H1 (cell line): ENCODE measurements at regions not wholly inside any gene's neighbourhood (a gene's known extent, or its start where the extent isn't known, plus 50 kb on each side); places are given as distances from the start of the nearest gene placed in this dataset.

Experiments
- CTCF ChIA-PET: fragments of 300-600 bp; sonication (Branson Sonifier 250); formaldehyde crosslinking; loops from one replicate; lab custom pipeline; 2021; ENCODE audit not compliant: partially characterized antibody; lab: Charles Lee
- POLR2A ChIA-PET: fragments of 300-600 bp; sonication (Branson Sonifier 250); formaldehyde crosslinking; loops from one replicate; lab custom pipeline; 2021; ENCODE audit warnings: inconsistent platforms; ENCODE audit not compliant: partially characterized antibody; lab: Charles Lee
- DNase-seq, 2 experiments: peaks; one replicate each; pipeline versions ENCODE4 v3.0.0 to v3.0.0-alpha.2; 2010 to 2022; ENCODE audit warnings: low spot score in 2 of 2, low read depth in 1 of 2, mixed read lengths in 1 of 2
- FAIRE-seq: peaks from 2 replicates; lab custom pipeline; 2011; peaks lifted over from hg19 to GRCh38; lab: Jason Lieb, UNC
- H2AFZ ChIP-seq: 2 replicates; pipeline ENCODE4 v1.8.1; 2012; ENCODE audit warnings: low read length, inconsistent platforms
- H2AK5ac ChIP-seq: 2 replicates; pipeline ENCODE4 v1.6.1; 2013; ENCODE audit warnings: low read depth, low read length
- H2BK120ac ChIP-seq: replicated peaks from 2 replicates; pipeline ENCODE3; 2013; ENCODE audit warnings: low read depth, low read length, inconsistent platforms
- H2BK12ac ChIP-seq: 2 replicates; pipeline ENCODE4 v1.6.1; 2013; ENCODE audit warnings: low read depth, low read length
- H2BK15ac ChIP-seq: 2 replicates; pipeline ENCODE4 v1.6.1; 2013; ENCODE audit warnings: low read length
- H2BK20ac ChIP-seq: 2 replicates; pipeline ENCODE4 v1.6.1; 2013; ENCODE audit warnings: low read length
- H2BK5ac ChIP-seq: 2 replicates; pipeline ENCODE4 v1.6.1; 2013; ENCODE audit warnings: low read depth, low read length
- H3K14ac ChIP-seq: 2 replicates; pipeline ENCODE4 v1.6.1; 2013; ENCODE audit warnings: inconsistent platforms; ENCODE audit not compliant: insufficient read length
- H3K18ac ChIP-seq: 2 replicates; pipeline ENCODE4 v1.6.1; 2013; ENCODE audit warnings: low read length; ENCODE audit errors: extremely low read depth
- H3K23ac ChIP-seq: 2 replicates; pipeline ENCODE4 v1.6.1; 2013; ENCODE audit warnings: inconsistent platforms; ENCODE audit not compliant: insufficient read length
- H3K23me2 ChIP-seq: 2 replicates; pipeline ENCODE4 v1.6.1; 2013; ENCODE audit warnings: low read depth, low read length
- H3K27ac ChIP-seq: 2 replicates; pipeline ENCODE4 v1.6.1; 2011; ENCODE audit warnings: low read depth, low read length, inconsistent platforms
- H3K27me3 ChIP-seq, 4 experiments: replicated peaks in 1 of 4; 1 replicate in 1 of 4; 2 replicates in 3 of 4; pipeline versions ENCODE4 v1.6.1 to v1.8.1; 2011 to 2013; ENCODE audit warnings: low read length in 3 of 4, mild to moderate bottlenecking in 3 of 4, inconsistent platforms in 2 of 4, mixed read lengths in 2 of 4, moderate library complexity in 1 of 4; ENCODE audit not compliant: control insufficient read depth in 3 of 4, insufficient read depth in 3 of 4; ENCODE audit errors: extremely low read depth in 1 of 4
- H3K36me3 ChIP-seq, 4 experiments: 2 replicates each; pipeline versions ENCODE4 v1.6.1 to v1.8.1; 2011 to 2013; ENCODE audit warnings: mild to moderate bottlenecking in 4 of 4, low read length in 3 of 4, moderate library complexity in 2 of 4, control low read depth in 1 of 4, inconsistent platforms in 1 of 4; ENCODE audit not compliant: insufficient read depth in 4 of 4, control insufficient read depth in 2 of 4
- H3K4ac ChIP-seq: replicated peaks from 2 replicates; pipeline ENCODE3; 2013; ENCODE audit warnings: low read length, low read depth, mixed read lengths, inconsistent platforms; ENCODE audit not compliant: insufficient read length
- H3K4me1 ChIP-seq, 4 experiments: replicated peaks in 1 of 4; 1 replicate in 1 of 4; 2 replicates in 3 of 4; pipeline versions ENCODE4 v1.6.1 to v1.8.1; 2011 to 2013; ENCODE audit warnings: low read length in 3 of 4, inconsistent platforms in 2 of 4, mixed read lengths in 1 of 4; ENCODE audit not compliant: insufficient read depth in 4 of 4, control insufficient read depth in 3 of 4
- H3K4me2 ChIP-seq, 2 experiments: 2 replicates each; pipeline versions ENCODE4 v1.6.1 to v1.8.1; 2011 to 2013; ENCODE audit warnings: low read depth in 2 of 2, low read length in 2 of 2, control low read depth in 1 of 2, inconsistent platforms in 1 of 2, mild to moderate bottlenecking in 1 of 2; ENCODE audit not compliant: insufficient read depth in 1 of 2
- H3K4me3 ChIP-seq, 4 experiments: fragments of 200-600, 300-600 bp in 1 of 4; sonication (generic), shearing (Covaris generic), sonication (Bioruptor Twin) in 1 of 4; 2 replicates each; pipeline versions ENCODE4 v1.5.1 to v1.8.1; 2011 to 2016; ENCODE audit warnings: low read length in 4 of 4, low read depth in 3 of 4, control low read depth in 2 of 4, inconsistent platforms in 2 of 4, mild to moderate bottlenecking in 2 of 4, mixed read lengths in 1 of 4, moderate library complexity in 1 of 4; ENCODE audit not compliant: insufficient read depth in 2 of 4; ENCODE audit errors: extremely low read depth in 1 of 4
- H3K56ac ChIP-seq: replicated peaks from 2 replicates; pipeline ENCODE3; 2013; ENCODE audit warnings: low read depth, mild to moderate bottlenecking, mixed read lengths, low read length, inconsistent platforms; ENCODE audit not compliant: insufficient read length
- H3K79me1 ChIP-seq: 2 replicates; pipeline ENCODE4 v1.6.1; 2013; ENCODE audit warnings: low read depth, low read length, control low read depth
- H3K79me2 ChIP-seq, 2 experiments: 2 replicates each; pipeline versions ENCODE4 v1.6.1 to v1.8.1; 2012 to 2013; ENCODE audit warnings: low read length in 2 of 2, mild to moderate bottlenecking in 2 of 2, inconsistent platforms in 1 of 2; ENCODE audit not compliant: insufficient read depth in 2 of 2, control insufficient read depth in 1 of 2
- H3K9ac ChIP-seq, 4 experiments: replicated peaks in 1 of 4; 1 replicate in 1 of 4; 2 replicates in 3 of 4; pipeline versions ENCODE4 v1.6.1 to v1.8.1; 2011 to 2013; ENCODE audit warnings: low read depth in 3 of 4, low read length in 3 of 4, control low read depth in 2 of 4, mild to moderate bottlenecking in 2 of 4, moderate library complexity in 2 of 4, inconsistent platforms in 1 of 4; ENCODE audit errors: extremely low read depth in 1 of 4
- H3K9me3 ChIP-seq, 2 experiments: 2 replicates each; pipeline versions ENCODE4 v1.6.1 to v1.8.1; 2012 to 2013; ENCODE audit warnings: mild to moderate bottlenecking in 2 of 2, moderate library complexity in 2 of 2, control low read depth in 1 of 2, inconsistent platforms in 1 of 2, low read depth in 1 of 2, low read length in 1 of 2, mixed read lengths in 1 of 2; ENCODE audit not compliant: insufficient read depth in 2 of 2
- H4K20me1 ChIP-seq, 2 experiments: replicated peaks in 1 of 2; 2 replicates each; pipeline versions ENCODE3 to v1.8.1; 2011 to 2013; ENCODE audit warnings: inconsistent platforms in 2 of 2, low read length in 2 of 2, mild to moderate bottlenecking in 1 of 2; ENCODE audit not compliant: insufficient read depth in 2 of 2, control insufficient read depth in 1 of 2
- H4K5ac ChIP-seq: 2 replicates; pipeline ENCODE4 v1.6.1; 2013; ENCODE audit warnings: low read length, low read depth, mixed read lengths, inconsistent platforms; ENCODE audit not compliant: insufficient read length
- H4K8ac ChIP-seq: 2 replicates; pipeline ENCODE4 v1.8.0; 2013; ENCODE audit warnings: mild to moderate bottlenecking, moderate library complexity, low read length, inconsistent platforms; ENCODE audit not compliant: insufficient read depth; ENCODE audit errors: extremely low read depth
- H4K91ac ChIP-seq: replicated peaks from 2 replicates; pipeline ENCODE3; 2013; ENCODE audit warnings: low read length, mixed read lengths, inconsistent platforms; ENCODE audit not compliant: insufficient read length
- HDAC6 ChIP-seq: IDR thresholded peaks from one replicate; pipeline ENCODE4 v1.7.1; 2012; ENCODE audit warnings: low read depth, mild to moderate bottlenecking, inconsistent platforms, low read length, moderate library complexity
- WGBS, 2 experiments: shearing (Covaris generic) in 1 of 2; methylation state at CpG; one replicate each; pipeline versions ENCODE4 v1.1.6 to v1.1.7; 2013 to 2015; ENCODE audit warnings: low lambda C conversion rate in 2 of 2, mixed read lengths in 2 of 2, inconsistent platforms in 1 of 2, low coverage in 1 of 2, missing lambda C conversion rate in 1 of 2; ENCODE audit not compliant: insufficient replicate concordance in 2 of 2, insufficient coverage in 1 of 2, insufficient read length in 1 of 2; ENCODE audit errors: extremely low coverage in 1 of 2, missing lambda C conversion rate in 1 of 2; 5-methylcytosine and 5-hydroxymethylcytosine counted together

GRCh38 chr2:228615496-228615895 lies 434.0 kb upstream of the SPHKAP start:
- Histone ChIP-seq H3K4me2 (no peak overlapping the region), H3K27me3 (no peaks in the 10 kb centered on the region), H4K91ac (no peak overlapping the region), H3K9me3 (no peaks in the 10 kb centered on the region), H3K18ac (no peak overlapping the region), H3K4me3 (no peak overlapping the region), H3K23me2 (no peaks in the 10 kb centered on the region), H3K9ac (no peak overlapping the region), H3K79me1 (no peaks in the 10 kb centered on the region), H2AK5ac (no peak overlapping the region), H4K8ac (no peak overlapping the region), H2BK120ac (no peak overlapping the region), H3K23ac (no peak overlapping the region), H3K4me1 (no peaks in the 10 kb centered on the region), H2AFZ (no peak overlapping the region), H4K20me1 (no peaks in the 10 kb centered on the region), H3K4ac (no peak overlapping the region), H4K5ac (no peak overlapping the region), H3K27ac (no peak overlapping the region), H3K56ac (no peak overlapping the region), H3K14ac (no peak overlapping the region), H2BK20ac (no peak overlapping the region), H2BK12ac (no peak overlapping the region), H2BK5ac (no peak overlapping the region), H3K79me2 (no peaks in the 10 kb centered on the region), H2BK15ac (no peak overlapping the region), H3K36me3 (no peaks in the 10 kb centered on the region)
- FAIRE-seq, result no peak
- CTCF ChIA-PET, result no interaction called here
- no peak for TF ChIP-seq HDAC6
- WGBS, 2 experiments, result 98% methylated on average over 3 of the region's 3 CpGs; no CpG with 5 or more reads in 1 of the 2 experiments
- no peak for DNase-seq
- POLR2A ChIA-PET, result no interaction called here
